Fibroblast of the aortic adventitia (primary cell): ENCODE measurements at regions not wholly inside any gene's neighbourhood (a gene's known extent, or its start where the extent isn't known, plus 50 kb on each side); places are given as distances from the start of the nearest gene placed in this dataset.

Experiments used
- DNase-seq: peaks from one replicate; pipeline ENCODE4 v3.0.0-alpha.2; 2010; ENCODE audit warnings: low read depth
- H3K4me3 ChIP-seq: 2 replicates; pipeline ENCODE4 v1.5.1; 2011; ENCODE audit warnings: low read depth, mild to moderate bottlenecking, control low read depth, low read length, moderate library complexity
- TF ChIP-seq, protein P1 (sequence below): IDR thresholded peaks from 2 replicates; pipeline ENCODE4 v1.5.1; 2011; ENCODE audit warnings: mild to moderate bottlenecking, low read length, control low read depth, inconsistent platforms; ENCODE audit not compliant: insufficient read depth

DNA sequence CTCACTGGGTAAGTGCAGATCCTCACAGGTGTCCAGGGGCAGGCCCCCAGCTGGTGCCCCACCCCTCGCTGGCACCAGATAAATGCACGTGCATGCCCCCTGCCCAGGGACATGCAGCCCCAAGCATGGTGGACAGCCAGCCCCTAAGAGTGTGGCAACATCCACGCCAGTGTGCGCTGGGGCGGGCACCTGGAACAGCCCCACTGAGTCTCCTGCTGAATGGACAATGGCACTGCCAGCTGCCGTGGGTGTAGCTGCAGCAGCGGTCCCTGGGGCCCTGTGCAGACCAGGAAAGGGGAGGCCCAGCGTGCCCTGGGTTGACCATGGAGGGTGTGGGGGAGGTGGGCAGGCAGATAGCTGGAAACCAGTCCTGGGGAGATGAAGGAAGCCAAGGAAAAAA, 538.7 kb upstream of the SGCG start:
- TF ChIP-seq, protein P1, sequence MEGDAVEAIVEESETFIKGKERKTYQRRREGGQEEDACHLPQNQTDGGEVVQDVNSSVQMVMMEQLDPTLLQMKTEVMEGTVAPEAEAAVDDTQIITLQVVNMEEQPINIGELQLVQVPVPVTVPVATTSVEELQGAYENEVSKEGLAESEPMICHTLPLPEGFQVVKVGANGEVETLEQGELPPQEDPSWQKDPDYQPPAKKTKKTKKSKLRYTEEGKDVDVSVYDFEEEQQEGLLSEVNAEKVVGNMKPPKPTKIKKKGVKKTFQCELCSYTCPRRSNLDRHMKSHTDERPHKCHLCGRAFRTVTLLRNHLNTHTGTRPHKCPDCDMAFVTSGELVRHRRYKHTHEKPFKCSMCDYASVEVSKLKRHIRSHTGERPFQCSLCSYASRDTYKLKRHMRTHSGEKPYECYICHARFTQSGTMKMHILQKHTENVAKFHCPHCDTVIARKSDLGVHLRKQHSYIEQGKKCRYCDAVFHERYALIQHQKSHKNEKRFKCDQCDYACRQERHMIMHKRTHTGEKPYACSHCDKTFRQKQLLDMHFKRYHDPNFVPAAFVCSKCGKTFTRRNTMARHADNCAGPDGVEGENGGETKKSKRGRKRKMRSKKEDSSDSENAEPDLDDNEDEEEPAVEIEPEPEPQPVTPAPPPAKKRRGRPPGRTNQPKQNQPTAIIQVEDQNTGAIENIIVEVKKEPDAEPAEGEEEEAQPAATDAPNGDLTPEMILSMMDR = no peak
- H3K4me3 ChIP-seq = no peak overlapping the region
- no peak for DNase-seq

DNA sequence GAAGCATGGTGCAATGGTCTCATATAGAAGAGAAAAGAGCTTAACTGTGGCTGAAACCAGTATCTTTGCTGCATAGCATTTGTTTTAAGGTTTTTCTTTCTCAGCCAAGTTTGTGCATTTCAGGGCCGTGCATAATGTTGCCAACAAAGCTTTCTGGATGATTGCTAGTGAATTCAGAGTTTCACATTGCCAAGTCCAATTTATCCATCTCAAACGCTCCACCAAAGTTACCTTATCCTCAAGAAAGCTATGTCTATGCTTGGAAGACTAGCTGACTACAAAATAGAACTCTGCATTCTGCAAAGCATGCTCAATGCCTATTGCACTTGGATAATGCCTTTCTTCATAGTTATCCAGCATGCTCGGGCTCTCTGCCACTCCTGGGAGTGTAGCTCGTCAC, 535.8 kb upstream of the SGCG start:
- H3K4me3 ChIP-seq = no peak overlapping the region
- TF ChIP-seq, protein P1 = no peak
- no peak for DNase-seq

GRCh38 chr13:22647156-22647850, 533.5 kb upstream of the SGCG start:
- TF ChIP-seq, protein P1 = no peak
- H3K4me3 ChIP-seq = no peak overlapping the region
- no peak for DNase-seq

DNA sequence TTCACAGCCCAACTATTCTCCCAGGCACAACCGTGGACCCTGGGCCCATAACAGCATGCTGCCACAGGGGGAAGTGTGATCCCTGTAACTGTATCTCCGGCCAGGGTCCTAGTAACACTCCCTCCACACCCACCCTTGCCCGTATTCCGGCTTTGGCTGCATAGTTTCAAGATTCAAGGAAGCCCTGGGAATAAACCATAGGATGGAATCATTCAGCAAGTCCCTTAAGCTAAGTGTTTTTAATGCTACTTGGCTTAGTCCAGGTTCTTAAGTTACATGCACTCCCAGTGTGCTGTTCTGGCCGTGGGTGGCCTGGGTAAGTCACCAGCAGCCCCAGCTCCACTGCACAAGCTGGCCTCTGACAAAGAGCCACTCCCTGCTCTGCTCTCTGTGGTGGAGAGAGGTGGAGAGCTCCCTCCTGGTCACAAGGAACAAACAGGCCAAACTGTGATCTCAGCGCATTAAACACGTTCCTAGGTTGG, 532.4 kb upstream of the SGCG start:
- TF ChIP-seq, protein P1 = no peak
- no peak for DNase-seq

GRCh38 chr13:22652796-22653195, 528.0 kb upstream of the SGCG start:
- TF ChIP-seq, protein P1 = no peak
- no peak for DNase-seq
- no peak overlapping the region for H3K4me3 ChIP-seq

More for the DNA sequence above, 532.4 kb upstream of the SGCG start:
- H3K4me3 ChIP-seq = no peak overlapping the region

DNA sequence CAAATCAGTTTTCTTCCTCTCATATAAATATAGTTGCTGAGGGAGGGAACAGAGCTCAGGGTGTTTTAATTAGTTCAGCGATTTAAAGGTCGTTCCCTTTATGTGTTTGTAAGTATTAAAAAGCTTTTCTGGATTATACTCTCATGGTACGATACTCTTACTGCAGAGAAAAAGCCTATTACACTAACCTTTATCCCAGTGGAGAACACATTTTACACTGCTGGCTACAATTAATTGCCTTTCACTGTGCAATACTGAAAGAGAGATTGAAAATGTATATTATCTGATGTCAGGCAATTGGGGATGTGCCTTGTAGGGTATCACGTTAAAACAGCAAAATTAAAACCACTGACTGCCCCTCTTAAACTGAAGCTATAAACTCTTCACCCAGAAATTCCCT, 526.9 kb upstream of the SGCG start:
- no peak overlapping the region for H3K4me3 ChIP-seq
- DNase-seq = no peak
- TF ChIP-seq, protein P1 = no peak
